Fibroblast of lung (primary cell): ENCODE measurements at regions not wholly inside any gene's neighbourhood (a gene's known extent, or its start where the extent isn't known, plus 50 kb on each side); places are given as distances from the start of the nearest gene placed in this dataset.

Experiments
- DNase-seq, 2 donors: peaks; one replicate each; pipeline versions ENCODE4 v3.0.0 to v3.0.0-alpha.2; 2010; ENCODE audit warnings: low read depth in 2 of 2
- H2AFZ ChIP-seq: 2 replicates; pipeline ENCODE4 v1.5.1; 2012; ENCODE audit warnings: low read length, control low read depth, inconsistent platforms
- H3K27ac ChIP-seq: 2 replicates; pipeline ENCODE4 v1.5.1; 2011; ENCODE audit warnings: low read length, control low read depth; ENCODE audit not compliant: insufficient read depth
- H3K27me3 ChIP-seq: 2 replicates; pipeline ENCODE4 v1.5.1; 2011; ENCODE audit warnings: mild to moderate bottlenecking, low read length; ENCODE audit not compliant: control insufficient read depth, insufficient read depth
- H3K36me3 ChIP-seq: 2 replicates; pipeline ENCODE4 v1.5.1; 2011; ENCODE audit warnings: low read length; ENCODE audit not compliant: control insufficient read depth, insufficient read depth
- H3K4me1 ChIP-seq: 2 replicates; pipeline ENCODE4 v1.5.1; 2011; ENCODE audit warnings: low read length; ENCODE audit not compliant: control insufficient read depth, insufficient read depth; ENCODE audit errors: extremely low read depth
- H3K4me2 ChIP-seq: 2 replicates; pipeline ENCODE4 v1.5.1; 2011; ENCODE audit warnings: low read length, control low read depth; ENCODE audit not compliant: insufficient read depth; ENCODE audit errors: extremely low read depth
- H3K4me3 ChIP-seq, 4 experiments: fragments of 200-600 bp in 1 of 4; sonication (generic) in 1 of 4; replicated peaks in 1 of 4; 2 replicates each; pipeline ENCODE4 v1.5.1; 2011 to 2016; ENCODE audit warnings: low read length in 4 of 4, low read depth in 3 of 4, mild to moderate bottlenecking in 3 of 4, control low read depth in 2 of 4, inconsistent platforms in 1 of 4, mixed read lengths in 1 of 4; ENCODE audit not compliant: insufficient read depth in 1 of 4; ENCODE audit errors: control extremely low read depth in 1 of 4
- H3K79me2 ChIP-seq: 2 replicates; pipeline ENCODE4 v1.5.1; 2012; ENCODE audit warnings: mild to moderate bottlenecking, low read length, inconsistent platforms; ENCODE audit not compliant: control insufficient read depth, insufficient read depth
- H3K9ac ChIP-seq: 2 replicates; pipeline ENCODE4 v1.5.1; 2011; ENCODE audit warnings: mild to moderate bottlenecking, low read length, control low read depth; ENCODE audit not compliant: insufficient read depth
- H3K9me3 ChIP-seq: 2 replicates; pipeline ENCODE4 v1.5.1; 2012; ENCODE audit warnings: low read depth, low read length; ENCODE audit not compliant: control insufficient read depth, insufficient read depth
- H4K20me1 ChIP-seq: 2 replicates; pipeline ENCODE4 v1.5.1; 2011; ENCODE audit warnings: low read length; ENCODE audit not compliant: control insufficient read depth, insufficient read depth; ENCODE audit errors: extremely low read depth
- CTCF ChIP-seq, 2 donors: IDR thresholded peaks in 1 of 2; conservative IDR thresholded peaks in 1 of 2; 1 replicate in 1 of 2; 2 replicates in 1 of 2; pipeline ENCODE4 v1.5.1; 2011 to 2012; ENCODE audit warnings: low read length in 2 of 2, control low read depth in 1 of 2, inconsistent platforms in 1 of 2, low read depth in 1 of 2, mild to moderate bottlenecking in 1 of 2
- EZH2 ChIP-seq: IDR thresholded peaks from 2 replicates; pipeline ENCODE4 v1.5.1; 2012; ENCODE audit warnings: low read length, control low read depth, mild to moderate bottlenecking; ENCODE audit errors: missing control alignments

DNA sequence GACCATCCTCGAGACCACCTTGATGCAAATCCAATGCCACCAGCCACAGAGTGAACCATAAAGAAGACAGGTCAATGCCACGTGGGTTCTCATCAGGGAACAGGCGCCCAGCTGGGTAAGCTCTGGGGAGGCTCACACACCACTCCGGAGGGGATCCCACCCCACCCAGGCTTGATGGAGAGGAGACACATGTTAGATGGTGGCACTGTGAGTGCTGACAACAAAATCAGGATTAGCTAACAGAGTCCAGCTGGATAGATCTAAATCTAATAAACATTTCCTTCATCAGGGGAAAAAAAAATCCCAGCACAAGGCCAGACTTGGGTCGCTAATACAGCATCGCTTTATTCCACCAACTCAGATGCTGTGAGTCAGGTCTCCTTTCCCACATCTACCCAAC is 132.2 kb upstream of the TNR start:
- DNase-seq = no peak
- Histone ChIP-seq H4K20me1 (no peaks in the 10 kb centered on the region), H2AFZ (no peak overlapping the region), H3K4me2 (no peak overlapping the region), H3K9ac (no peak overlapping the region), H3K79me2 (no peaks in the 10 kb centered on the region), H3K27ac (no peak overlapping the region), H3K4me3 (no peak overlapping the region), H3K4me1 (no peaks in the 10 kb centered on the region), H3K9me3 (no peaks in the 10 kb centered on the region), H3K36me3 (no peaks in the 10 kb centered on the region), H3K27me3 (no peaks in the 10 kb centered on the region)
- TF ChIP-seq CTCF (conservative IDR thresholded peaks at IDR 0.05 in 1 of 2, IDR thresholded peaks at IDR 0.05 in 1 of 2; ENCODE audit: low read depth in 1 of 2, low read length in 2 of 2) (no peak), EZH2 (no peak)

DNA sequence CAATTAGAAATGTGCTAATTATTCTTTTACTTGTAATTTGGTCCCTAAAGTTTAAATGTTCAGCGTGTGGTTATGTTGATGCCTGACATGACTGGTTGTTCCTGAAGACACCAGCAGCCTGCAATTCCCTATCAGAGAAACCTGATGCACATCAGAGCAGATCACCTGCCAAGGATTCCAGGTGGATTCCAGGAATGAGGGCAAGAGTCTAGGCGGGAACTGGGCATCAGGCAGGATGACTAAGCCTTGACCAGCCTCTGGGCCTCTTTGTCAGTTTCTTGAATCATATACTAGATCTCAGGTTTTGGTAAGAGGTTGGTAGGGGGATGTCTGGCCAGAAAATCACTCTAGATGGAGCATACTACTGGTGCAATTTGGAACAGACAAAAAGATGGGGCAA is 130.7 kb upstream of the TNR start:
- Histone ChIP-seq H3K79me2 (no peaks in the 10 kb centered on the region), H4K20me1 (no peaks in the 10 kb centered on the region), H3K9ac (no peak overlapping the region), H3K36me3 (no peaks in the 10 kb centered on the region), H3K27me3 (no peaks in the 10 kb centered on the region), H2AFZ (no peak overlapping the region), H3K4me3 (no peak overlapping the region), H3K9me3 (no peaks in the 10 kb centered on the region), H3K27ac (no peak overlapping the region), H3K4me1 (no peaks in the 10 kb centered on the region), H3K4me2 (no peak overlapping the region)
- DNase-seq = no peak
- TF ChIP-seq CTCF (conservative IDR thresholded peaks at IDR 0.05 in 1 of 2, IDR thresholded peaks at IDR 0.05 in 1 of 2; ENCODE audit: low read depth in 1 of 2, low read length in 2 of 2) = no peak
- TF ChIP-seq EZH2 = no peak

- Histone ChIP-seq H2AFZ (no peak overlapping the region), H3K4me2 (no peak overlapping the region), H3K4me1 (no peaks in the 10 kb centered on the region), H3K79me2 (no peaks in the 10 kb centered on the region), H3K4me3 (no peak overlapping the region), H3K27ac (no peak overlapping the region), H4K20me1 (no peaks in the 10 kb centered on the region), H3K9me3 (no peaks in the 10 kb centered on the region), H3K36me3 (no peaks in the 10 kb centered on the region), H3K9ac (no peak overlapping the region), H3K27me3 (no peaks in the 10 kb centered on the region)
- TF ChIP-seq CTCF (conservative IDR thresholded peaks at IDR 0.05 in 1 of 2, IDR thresholded peaks at IDR 0.05 in 1 of 2; ENCODE audit: low read depth in 1 of 2, low read length in 2 of 2) = no peak
- no peak for DNase-seq
Observed at GRCh38 chr1:175873290-175873935, 130.0 kb upstream of the TNR start.
